Peyer's patch (tissue), 4 donors: ENCODE measurements at regions not wholly inside any gene's neighbourhood (a gene's known extent, or its start where the extent isn't known, plus 50 kb on each side); places are given as distances from the start of the nearest gene placed in this dataset.

Source experiments
- DNase-seq, 3 donors: peaks; one replicate each; pipeline ENCODE4 v3.0.0-alpha.2; 2017 to 2019
- H3K27ac ChIP-seq, 4 donors: fragments of 200-600 bp; sonication (generic); one replicate each; pipeline ENCODE4 v1.5.1; 2016 to 2019
- H3K27me3 ChIP-seq, 2 donors: fragments of 200-600 bp; sonication (generic); one replicate each; pipeline ENCODE4 v1.5.1; 2019
- H3K36me3 ChIP-seq, 3 donors: fragments of 200-600 bp; sonication (generic); one replicate each; pipeline ENCODE4 v1.5.1; 2016 to 2019
- H3K4me1 ChIP-seq, 4 donors: fragments of 200-600 bp; sonication (generic); one replicate each; pipeline ENCODE4 v1.5.1; 2016 to 2019
- H3K4me3 ChIP-seq, 4 donors: fragments of 200-600 bp; sonication (generic); 1 replicate in 3 of 4; 2 replicates in 1 of 4; pipeline ENCODE4 v1.5.1; 2016 to 2019; ENCODE audit warnings: mild to moderate bottlenecking in 1 of 4
- H3K9me3 ChIP-seq, 4 donors: fragments of 200-600 bp; sonication (generic); one replicate each; pipeline ENCODE4 v1.5.1; 2016 to 2019; ENCODE audit warnings: mild to moderate bottlenecking in 1 of 4
- POLR2A ChIP-seq, 2 donors: fragments of 450-650 bp; IDR thresholded peaks; one replicate each; pipeline ENCODE4 v1.5.1; 2017; ENCODE audit warnings: antibody characterized with exemption in 2 of 2, mild to moderate bottlenecking in 2 of 2, moderate library complexity in 2 of 2
- TF ChIP-seq, protein P1 (sequence below), 6 experiments: fragments of 450-650 bp in 4 of 6; fragments of 200-600 bp in 2 of 6; sonication (generic) in 1 of 6; IDR thresholded peaks; one replicate each; pipeline ENCODE4 v1.5.1; 2017 to 2019; ENCODE audit warnings: antibody characterized with exemption in 6 of 6, mild to moderate bottlenecking in 3 of 6, moderate library complexity in 1 of 6

DNA sequence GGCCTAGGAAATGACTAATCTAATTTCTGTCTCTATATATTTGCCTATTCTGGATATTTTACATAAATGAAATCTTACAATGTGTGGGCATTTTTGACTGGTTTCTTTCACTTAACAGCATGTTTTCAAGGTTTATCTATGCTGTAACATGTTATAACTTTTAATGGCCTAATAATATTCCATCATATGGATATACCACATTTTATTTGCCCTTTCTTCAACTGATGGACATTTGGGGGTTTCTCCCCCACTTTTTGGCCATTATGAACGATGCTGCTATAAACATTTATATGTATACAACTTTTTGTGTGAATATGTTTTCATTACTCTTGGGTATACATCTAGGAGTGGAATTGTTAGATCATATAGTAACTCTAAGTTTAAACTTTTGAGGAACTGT, 357.3 kb upstream of the ADAMTS9 start:
- H3K4me1 ChIP-seq, result no peaks in the 10 kb centered on the region
- H3K27ac ChIP-seq, result no peak overlapping the region
- H3K4me3 ChIP-seq, result no peak overlapping the region
- no peaks in the 10 kb centered on the region for H3K27me3 ChIP-seq
- no peaks in the 10 kb centered on the region for H3K36me3 ChIP-seq
- H3K9me3 ChIP-seq, result no peaks in the 10 kb centered on the region
- TF ChIP-seq, protein P1, sequence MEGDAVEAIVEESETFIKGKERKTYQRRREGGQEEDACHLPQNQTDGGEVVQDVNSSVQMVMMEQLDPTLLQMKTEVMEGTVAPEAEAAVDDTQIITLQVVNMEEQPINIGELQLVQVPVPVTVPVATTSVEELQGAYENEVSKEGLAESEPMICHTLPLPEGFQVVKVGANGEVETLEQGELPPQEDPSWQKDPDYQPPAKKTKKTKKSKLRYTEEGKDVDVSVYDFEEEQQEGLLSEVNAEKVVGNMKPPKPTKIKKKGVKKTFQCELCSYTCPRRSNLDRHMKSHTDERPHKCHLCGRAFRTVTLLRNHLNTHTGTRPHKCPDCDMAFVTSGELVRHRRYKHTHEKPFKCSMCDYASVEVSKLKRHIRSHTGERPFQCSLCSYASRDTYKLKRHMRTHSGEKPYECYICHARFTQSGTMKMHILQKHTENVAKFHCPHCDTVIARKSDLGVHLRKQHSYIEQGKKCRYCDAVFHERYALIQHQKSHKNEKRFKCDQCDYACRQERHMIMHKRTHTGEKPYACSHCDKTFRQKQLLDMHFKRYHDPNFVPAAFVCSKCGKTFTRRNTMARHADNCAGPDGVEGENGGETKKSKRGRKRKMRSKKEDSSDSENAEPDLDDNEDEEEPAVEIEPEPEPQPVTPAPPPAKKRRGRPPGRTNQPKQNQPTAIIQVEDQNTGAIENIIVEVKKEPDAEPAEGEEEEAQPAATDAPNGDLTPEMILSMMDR (IDR thresholded peaks at IDR 0.05), result no peak
- no peak for TF ChIP-seq POLR2A (IDR thresholded peaks at IDR 0.05)
- DNase-seq, result no peak

DNA sequence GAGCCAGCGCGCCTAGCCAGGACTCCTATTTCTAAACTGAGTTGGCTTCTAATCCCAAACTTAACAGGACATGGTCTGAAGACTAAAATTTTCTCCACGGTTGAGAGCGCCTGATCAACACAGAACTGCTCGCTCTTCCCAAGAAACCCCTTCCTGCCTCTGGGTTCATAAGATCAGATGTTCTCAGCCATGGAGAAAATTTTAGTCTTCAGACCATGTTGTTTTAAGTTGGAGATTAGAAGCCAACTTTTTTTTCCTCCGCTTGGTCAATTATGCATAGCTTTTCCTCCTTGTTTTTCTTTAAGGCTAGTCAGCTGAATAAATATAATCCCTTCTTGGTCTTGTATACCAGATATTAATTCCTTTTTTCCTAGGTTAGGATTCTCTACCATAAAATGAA, 356.6 kb upstream of the ADAMTS9 start:
- DNase-seq, result no peak
- TF ChIP-seq POLR2A (IDR thresholded peaks at IDR 0.05), result no peak
- TF ChIP-seq, protein P1 (IDR thresholded peaks at IDR 0.05), result no peak
- Histone ChIP-seq H3K27me3 (no peaks in the 10 kb centered on the region), H3K36me3 (no peaks in the 10 kb centered on the region), H3K27ac (no peak overlapping the region), H3K9me3 (no peaks in the 10 kb centered on the region), H3K4me1 (no peaks in the 10 kb centered on the region), H3K4me3 (no peak overlapping the region)

DNA sequence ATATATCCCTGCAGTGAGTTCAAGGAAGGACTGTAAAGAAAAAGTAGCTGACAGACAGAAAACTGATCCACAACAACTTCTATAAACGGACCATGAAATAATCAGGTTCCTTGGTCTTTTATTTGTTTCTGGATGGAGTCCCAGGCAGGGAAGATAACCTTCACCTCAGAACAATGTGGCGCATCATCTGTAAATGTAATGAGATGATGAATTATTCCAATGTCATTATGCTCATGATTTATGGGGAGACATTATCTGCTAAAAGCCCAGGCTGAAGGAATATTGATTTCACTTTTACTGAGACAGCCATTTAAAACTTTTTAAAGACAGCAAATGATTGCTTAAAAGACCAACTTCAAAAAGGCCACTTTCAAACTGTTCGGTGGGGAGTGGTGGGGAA, 354.9 kb upstream of the ADAMTS9 start:
- no peak overlapping the region for H3K27ac ChIP-seq
- no peak for TF ChIP-seq POLR2A (IDR thresholded peaks at IDR 0.05)
- TF ChIP-seq, protein P1 (IDR thresholded peaks at IDR 0.05), result no peak
- no peak for DNase-seq

DNA sequence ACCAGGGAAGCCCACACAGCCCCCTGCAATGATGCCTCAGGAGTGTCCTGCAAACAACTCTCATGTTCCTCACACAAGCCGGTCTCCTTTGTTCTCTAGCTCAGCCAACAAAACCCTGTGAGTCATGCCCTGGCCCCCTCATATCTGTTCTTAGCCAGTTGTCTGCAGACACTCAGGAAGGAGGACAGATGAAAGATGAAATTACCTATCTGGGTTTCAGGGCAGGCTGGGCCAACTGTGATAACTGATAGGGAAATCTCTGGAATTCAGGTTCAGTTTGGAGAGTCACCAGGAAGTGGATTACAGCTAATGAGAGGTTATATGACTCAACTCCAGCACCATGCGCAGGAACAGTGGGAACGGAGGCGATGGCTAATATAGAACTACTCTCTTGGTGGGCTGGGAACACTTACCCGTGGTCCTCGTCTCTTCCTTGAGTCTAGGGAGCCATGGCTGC, 352.0 kb upstream of the ADAMTS9 start:
- H3K27ac ChIP-seq, result no peak overlapping the region
- no peak overlapping the region for H3K4me3 ChIP-seq
- H3K36me3 ChIP-seq, result no peaks in the 10 kb centered on the region

More for the DNA sequence above, 354.9 kb upstream of the ADAMTS9 start:
- Histone ChIP-seq H3K4me3 (no peak overlapping the region), H3K9me3 (no peaks in the 10 kb centered on the region), H3K36me3 (no peaks in the 10 kb centered on the region), H3K4me1 (no peaks in the 10 kb centered on the region), H3K27me3 (no peaks in the 10 kb centered on the region)

DNA sequence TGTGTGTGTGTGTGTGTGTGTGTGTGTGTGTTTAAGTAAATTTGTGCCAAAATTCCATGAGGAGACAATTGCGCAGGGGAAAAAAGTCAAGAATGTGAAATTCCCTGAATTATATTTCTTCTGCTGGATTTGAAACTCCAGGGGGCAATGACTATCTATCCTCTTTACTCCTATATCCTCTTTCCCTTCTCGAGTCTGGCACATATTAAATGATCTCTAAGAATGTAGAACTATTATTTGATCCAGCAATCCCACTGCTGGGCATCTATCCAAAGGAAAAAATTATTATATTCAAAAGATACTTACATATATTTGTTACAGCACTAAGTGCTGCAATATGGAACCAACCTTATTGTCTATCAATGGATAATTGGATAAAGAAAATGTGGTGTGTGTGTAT, 350.1 kb upstream of the ADAMTS9 start:
- H3K9me3 ChIP-seq, result no peaks in the 10 kb centered on the region
- no peak overlapping the region for H3K4me3 ChIP-seq
- H3K4me1 ChIP-seq, result no peaks in the 10 kb centered on the region
- no peaks in the 10 kb centered on the region for H3K27me3 ChIP-seq
- H3K27ac ChIP-seq, result no peak overlapping the region
- TF ChIP-seq, protein P1 (IDR thresholded peaks at IDR 0.05), result no peak
- TF ChIP-seq POLR2A (IDR thresholded peaks at IDR 0.05), result no peak
- no peaks in the 10 kb centered on the region for H3K36me3 ChIP-seq
- no peak for DNase-seq

More for the DNA sequence above, 352.0 kb upstream of the ADAMTS9 start:
- Histone ChIP-seq H3K4me1 (no peaks in the 10 kb centered on the region), H3K27me3 (no peaks in the 10 kb centered on the region), H3K9me3 (no peaks in the 10 kb centered on the region)
- DNase-seq, result no peak
- TF ChIP-seq POLR2A (IDR thresholded peaks at IDR 0.05), result no peak

DNA sequence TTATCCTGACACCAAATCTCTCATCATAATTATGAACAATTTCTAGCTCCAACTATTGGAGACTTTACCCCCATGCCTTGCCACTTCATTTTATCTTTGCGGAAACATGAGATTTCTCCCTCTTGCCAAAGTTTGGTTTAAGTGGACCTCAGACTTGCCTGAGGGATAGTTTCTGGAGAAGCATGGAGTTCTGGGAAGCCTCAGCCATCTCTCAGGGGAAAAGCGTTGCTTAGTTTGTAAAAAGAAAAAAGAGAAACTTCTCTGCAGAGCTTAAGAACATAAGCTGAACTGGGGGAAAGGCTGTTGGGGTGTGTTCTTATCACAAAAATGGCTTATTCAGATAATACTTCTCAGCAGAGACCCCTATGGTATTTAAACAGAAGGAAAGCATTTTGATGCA, 347.4 kb upstream of the ADAMTS9 start:
- no peak for DNase-seq

DNA sequence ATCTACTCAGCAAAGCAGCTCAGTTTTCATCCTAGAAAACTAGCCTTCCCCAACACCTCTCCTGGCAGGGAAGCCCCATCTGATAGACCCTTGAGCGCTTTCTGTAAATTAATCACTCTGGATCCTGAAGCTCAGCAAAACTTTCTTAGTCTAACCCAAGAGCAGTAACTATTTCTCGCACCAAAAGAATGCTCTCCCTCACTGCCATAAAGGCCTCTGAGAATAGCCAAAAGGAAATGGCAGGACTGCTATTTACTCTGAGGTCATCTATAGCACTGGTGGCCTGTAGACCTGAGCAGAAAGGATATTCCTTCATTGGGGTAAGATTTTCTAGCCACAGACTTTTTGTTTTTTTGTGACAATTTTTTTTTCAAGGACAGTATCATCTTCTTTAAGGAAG, 345.8 kb upstream of the ADAMTS9 start:
- Histone ChIP-seq H3K27ac (no peak overlapping the region), H3K4me1 (no peaks in the 10 kb centered on the region), H3K36me3 (no peaks in the 10 kb centered on the region), H3K9me3 (no peaks in the 10 kb centered on the region), H3K4me3 (no peak overlapping the region), H3K27me3 (no peaks in the 10 kb centered on the region)
- TF ChIP-seq, protein P1 (IDR thresholded peaks at IDR 0.05), result no peak
- no peak for TF ChIP-seq POLR2A (IDR thresholded peaks at IDR 0.05)
- DNase-seq, result no peak

More for the DNA sequence above, 347.4 kb upstream of the ADAMTS9 start:
- H3K4me3 ChIP-seq, result no peak overlapping the region
- no peak overlapping the region for H3K27ac ChIP-seq
- no peak for TF ChIP-seq POLR2A (IDR thresholded peaks at IDR 0.05)
- H3K9me3 ChIP-seq, result no peaks in the 10 kb centered on the region
- H3K36me3 ChIP-seq, result no peaks in the 10 kb centered on the region
- H3K27me3 ChIP-seq, result no peaks in the 10 kb centered on the region
- H3K4me1 ChIP-seq, result no peaks in the 10 kb centered on the region
